ENCODE measurements at regions not wholly inside any gene's neighbourhood (a gene's known extent, or its start where the extent isn't known, plus 50 kb on each side); places are given as distances from the start of the nearest gene placed in this dataset.

DNA sequence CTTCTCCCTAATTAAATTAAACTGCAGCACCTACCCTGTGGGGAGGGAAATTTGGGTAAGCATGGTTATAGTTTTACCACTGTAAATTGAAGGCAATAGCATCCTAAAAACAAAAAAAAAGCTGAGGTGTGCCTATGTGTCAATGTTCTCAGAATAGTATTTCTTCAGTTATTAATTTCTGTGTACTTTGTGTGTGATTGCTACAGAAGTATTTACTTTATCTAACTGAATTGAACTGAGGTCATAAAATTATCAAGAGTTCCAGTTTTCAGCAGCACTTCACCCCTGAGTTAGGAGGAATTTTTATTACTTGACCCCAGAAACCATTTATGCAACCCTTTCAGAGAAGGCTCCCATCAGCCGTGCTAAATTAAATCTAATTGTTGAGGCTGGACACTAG is 333.6 kb upstream of the ALCAM start:
- TF ChIP-seq ZFX (IDR thresholded peaks at IDR 0.05; ENCODE audit: borderline replicate concordance) = no peak
- TF ChIP-seq, protein P1, sequence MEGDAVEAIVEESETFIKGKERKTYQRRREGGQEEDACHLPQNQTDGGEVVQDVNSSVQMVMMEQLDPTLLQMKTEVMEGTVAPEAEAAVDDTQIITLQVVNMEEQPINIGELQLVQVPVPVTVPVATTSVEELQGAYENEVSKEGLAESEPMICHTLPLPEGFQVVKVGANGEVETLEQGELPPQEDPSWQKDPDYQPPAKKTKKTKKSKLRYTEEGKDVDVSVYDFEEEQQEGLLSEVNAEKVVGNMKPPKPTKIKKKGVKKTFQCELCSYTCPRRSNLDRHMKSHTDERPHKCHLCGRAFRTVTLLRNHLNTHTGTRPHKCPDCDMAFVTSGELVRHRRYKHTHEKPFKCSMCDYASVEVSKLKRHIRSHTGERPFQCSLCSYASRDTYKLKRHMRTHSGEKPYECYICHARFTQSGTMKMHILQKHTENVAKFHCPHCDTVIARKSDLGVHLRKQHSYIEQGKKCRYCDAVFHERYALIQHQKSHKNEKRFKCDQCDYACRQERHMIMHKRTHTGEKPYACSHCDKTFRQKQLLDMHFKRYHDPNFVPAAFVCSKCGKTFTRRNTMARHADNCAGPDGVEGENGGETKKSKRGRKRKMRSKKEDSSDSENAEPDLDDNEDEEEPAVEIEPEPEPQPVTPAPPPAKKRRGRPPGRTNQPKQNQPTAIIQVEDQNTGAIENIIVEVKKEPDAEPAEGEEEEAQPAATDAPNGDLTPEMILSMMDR (IDR thresholded peaks at IDR 0.05) = no peak

DNA sequence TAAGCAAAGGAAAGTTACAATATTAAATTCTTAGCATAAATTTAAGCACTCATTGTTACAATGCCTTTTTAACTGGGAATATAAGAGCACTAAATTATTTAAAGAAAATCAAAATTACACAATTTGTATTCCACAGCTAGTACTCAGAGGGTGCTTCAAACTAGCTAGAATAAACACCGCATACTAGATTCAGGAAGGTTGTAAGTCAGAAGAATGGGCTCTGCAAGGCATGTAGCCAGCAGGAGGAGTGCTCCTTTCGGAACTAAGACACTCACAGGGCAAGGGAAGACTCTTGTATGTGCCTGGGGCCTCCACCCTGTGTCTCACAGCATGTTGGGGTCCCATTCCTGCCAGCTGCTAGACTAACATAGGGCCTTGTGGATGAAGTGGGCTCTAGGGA is 327.7 kb upstream of the ALCAM start:
- TF ChIP-seq ZFX (IDR thresholded peaks at IDR 0.05; ENCODE audit: borderline replicate concordance) = no peak
- TF ChIP-seq, protein P1 (IDR thresholded peaks at IDR 0.05) = no peak
- H3K27ac ChIP-seq = no peak overlapping the region

More for the DNA sequence above, 333.6 kb upstream of the ALCAM start:
- no peak overlapping the region for H3K27ac ChIP-seq

DNA sequence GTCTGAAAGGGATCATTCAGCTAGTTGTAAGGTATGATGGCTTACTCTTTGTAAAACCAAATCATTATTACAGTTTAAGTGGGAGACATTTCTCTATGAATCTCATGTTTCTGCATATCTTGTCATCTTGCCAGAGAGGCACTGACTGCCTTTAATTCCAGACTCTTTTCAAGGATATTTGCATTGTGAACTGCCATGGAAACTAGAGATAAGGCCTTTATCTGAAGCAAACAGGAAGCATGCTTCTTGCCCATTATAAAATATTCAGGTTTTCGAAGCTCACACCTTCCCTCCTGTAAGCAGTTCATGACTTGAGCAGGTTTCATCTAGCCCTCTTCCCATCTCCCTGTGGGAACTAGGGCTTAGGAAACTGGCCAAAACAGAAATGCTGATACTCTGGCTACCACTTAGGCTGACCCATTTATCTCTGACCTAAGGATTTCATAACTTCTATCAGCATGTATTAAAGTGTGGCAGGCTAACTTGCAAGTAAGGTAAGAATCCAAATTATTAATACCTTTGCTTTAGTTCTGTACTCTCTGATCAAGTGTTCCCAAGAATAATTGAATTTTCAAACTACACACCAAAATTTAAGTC is 326.6 kb upstream of the ALCAM start:
- TF ChIP-seq, protein P1 (IDR thresholded peaks at IDR 0.05) = no peak
- no peak for TF ChIP-seq ZFX (IDR thresholded peaks at IDR 0.05; ENCODE audit: borderline replicate concordance)
- no peak overlapping the region for H3K27ac ChIP-seq

DNA sequence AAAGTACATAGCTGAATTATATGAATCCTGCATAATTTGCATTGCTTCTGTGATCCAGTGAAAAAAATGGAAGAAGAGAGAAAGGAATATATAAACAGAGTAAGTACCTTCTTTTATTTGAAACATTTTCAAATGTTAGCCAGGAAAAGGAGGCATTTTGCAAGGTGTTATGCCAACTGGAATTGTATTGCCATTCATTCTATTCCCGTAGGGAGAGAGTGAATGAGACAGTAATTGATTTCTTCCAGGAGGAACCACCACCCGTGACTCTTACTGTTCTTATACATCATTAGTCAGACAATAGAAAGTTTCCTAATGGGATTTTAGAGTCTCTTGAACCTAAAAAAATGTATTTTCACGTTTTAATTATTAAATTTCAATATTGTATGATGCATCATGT is 324.1 kb upstream of the ALCAM start:
- no peak overlapping the region for H3K27ac ChIP-seq
- TF ChIP-seq ZFX (IDR thresholded peaks at IDR 0.05; ENCODE audit: borderline replicate concordance) = no peak
- TF ChIP-seq, protein P1 (IDR thresholded peaks at IDR 0.05) = no peak

DNA sequence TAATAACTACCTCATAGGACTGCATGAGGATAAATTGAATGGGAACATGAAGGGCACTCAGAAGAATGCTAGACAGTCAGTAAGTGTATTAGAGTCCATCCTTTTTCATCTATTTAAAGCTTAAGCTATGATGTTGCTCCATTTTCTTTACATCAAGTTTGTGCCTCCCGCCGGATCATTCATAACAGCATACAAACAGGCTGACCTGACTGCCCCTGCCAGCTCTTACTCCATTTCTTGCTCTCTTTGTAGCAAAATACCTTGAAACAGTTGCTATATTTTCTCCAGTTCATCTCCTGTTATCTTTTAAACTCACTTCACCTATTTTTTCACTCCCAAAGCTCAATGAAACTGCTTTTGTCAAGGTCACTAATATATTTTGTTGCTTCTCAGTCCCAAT is 315.6 kb upstream of the ALCAM start:
- TF ChIP-seq, protein P1 (IDR thresholded peaks at IDR 0.05) = no peak
- TF ChIP-seq ZFX (IDR thresholded peaks at IDR 0.05; ENCODE audit: borderline replicate concordance) = no peak
- H3K27ac ChIP-seq = no peak overlapping the region

DNA sequence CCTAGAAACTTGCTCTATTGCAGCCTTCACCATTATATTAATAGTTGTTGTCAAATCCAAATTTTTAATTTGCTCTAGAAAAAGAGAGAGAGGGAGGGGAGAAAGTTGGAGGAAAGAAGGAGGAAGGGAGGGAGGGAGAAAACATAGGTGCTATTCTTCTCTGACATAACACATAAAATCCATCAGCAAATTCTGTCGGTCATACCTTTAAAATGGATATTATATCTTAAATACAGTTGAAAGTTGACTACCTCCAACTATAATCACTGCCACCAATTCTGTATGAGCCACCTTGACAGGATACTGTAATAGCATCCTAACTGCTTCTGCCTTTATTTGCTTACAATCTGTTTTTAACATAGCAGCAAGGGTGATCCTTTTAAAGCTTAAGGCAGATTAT is 314.7 kb upstream of the ALCAM start:
- TF ChIP-seq, protein P1 (IDR thresholded peaks at IDR 0.05) = no peak
- TF ChIP-seq ZFX (IDR thresholded peaks at IDR 0.05; ENCODE audit: borderline replicate concordance) = no peak
- H3K27ac ChIP-seq = no peak overlapping the region

DNA sequence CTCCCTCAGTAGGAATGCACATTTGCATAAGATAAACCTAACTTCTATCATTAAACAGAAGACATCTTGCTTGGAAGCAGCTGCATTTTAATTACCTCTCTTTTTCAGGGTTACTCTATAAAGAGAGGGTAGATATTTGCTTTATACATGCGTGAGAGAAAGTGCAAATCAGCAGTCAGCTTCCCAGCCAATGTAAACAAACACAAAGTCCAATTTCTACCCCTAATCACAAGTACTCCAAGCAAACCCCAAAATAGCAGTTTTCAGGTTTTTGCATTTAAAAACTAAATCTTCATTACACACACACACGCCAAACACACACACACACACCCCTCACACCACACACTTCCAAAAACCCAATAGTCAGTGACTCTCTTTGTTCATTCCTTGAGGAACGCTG is 303.9 kb upstream of the ALCAM start:
- TF ChIP-seq ZFX (IDR thresholded peaks at IDR 0.05; ENCODE audit: borderline replicate concordance) = no peak
- TF ChIP-seq, protein P1 (IDR thresholded peaks at IDR 0.05) = no peak
- no peak overlapping the region for H3K27ac ChIP-seq

Measured in 22Rv1 (cell line).